GM18498 (cell line): ENCODE measurements at regions not wholly inside any gene's neighbourhood (a gene's known extent, or its start where the extent isn't known, plus 50 kb on each side); places are given as distances from the start of the nearest gene placed in this dataset.
"Not testable (repeated sequence)": the region's sequence is repeated elsewhere in the genome, so short reads cannot be mapped to it uniquely, and the experiment has no call there.

Experiments used
- ATAC-seq: cut with Tn5 transposase; IDR thresholded peaks from one replicate; pipeline ENCODE4 v1.9.1; 2021; ENCODE audit warnings: mild to moderate bottlenecking, moderate library complexity; ENCODE audit not compliant: unreplicated experiment

DNA sequence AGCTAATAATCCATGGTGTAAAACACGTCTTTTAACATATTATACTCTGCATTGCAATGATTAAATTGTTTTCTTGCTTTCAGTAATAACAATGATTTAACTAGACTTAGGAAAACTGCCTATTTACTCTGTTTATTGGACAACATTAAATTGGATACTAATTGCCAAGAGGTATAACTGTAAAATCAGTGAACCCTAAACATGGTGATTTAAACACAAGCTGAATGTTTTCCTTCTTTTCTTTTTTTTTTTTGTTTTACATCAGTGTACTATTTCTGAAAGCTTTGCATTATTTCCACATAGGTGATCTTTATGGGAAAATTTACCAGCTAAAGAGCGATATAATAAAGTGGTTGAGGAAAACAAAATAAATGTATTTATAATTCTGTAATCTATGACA, 276.7 kb downstream of the PCDH7 start:
- no peak for ATAC-seq

DNA sequence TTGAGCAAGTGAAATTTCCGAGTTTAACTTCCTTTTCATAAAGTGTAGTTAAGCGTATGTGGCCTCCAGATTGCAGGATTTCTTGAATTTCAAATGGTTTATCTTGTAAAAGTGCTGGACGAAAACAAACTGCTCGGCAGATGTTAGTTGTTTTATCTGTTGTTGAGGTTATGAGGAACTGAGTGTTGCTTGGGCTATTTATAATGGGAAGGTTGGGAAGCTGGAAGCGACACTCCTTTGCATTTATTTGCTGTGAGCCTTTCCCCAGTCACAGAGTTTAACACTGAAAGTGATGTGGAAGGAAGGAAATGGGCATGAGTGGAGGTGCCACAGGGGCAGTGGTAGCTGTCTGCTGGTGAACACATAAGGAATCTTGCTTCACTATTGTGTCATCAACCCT, 284.9 kb downstream of the PCDH7 start:
- no peak for ATAC-seq

DNA sequence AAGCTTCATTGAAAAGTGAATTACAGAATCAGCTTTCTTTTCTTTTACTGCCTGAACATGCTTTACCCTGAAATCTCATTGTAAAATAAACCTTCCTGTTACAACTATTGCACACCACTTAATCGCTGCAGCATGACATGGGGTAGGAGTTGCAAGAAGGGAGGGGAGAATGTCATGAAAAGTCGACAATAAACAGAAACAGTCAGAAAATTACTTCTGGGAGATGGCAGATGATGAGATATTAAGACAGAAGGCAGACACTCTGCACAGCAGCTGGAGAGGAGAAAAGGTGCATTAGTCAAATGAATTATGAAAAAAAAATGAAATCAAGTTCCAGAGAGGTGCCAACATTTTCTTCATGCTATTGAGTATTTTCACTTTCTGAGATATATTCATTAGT, 287.7 kb downstream of the PCDH7 start:
- ATAC-seq: no peak

DNA sequence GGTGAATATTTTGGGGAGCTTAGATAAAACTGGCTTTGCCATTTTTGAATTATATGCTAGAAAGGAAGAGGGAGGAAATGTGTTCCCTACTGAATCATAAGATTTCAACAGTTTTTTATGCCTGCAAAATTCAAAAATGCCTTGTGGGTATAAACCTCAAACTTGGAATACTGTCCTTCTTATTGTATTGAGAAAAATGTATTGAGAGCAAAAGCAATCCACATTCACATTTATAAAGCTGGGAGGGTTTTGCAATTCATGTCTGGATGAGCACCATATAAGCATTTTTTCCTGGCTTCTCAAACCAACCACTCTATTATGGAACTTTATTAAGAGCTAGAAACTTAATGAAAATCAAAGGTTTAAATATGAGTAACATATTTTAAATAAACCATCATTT, 289.8 kb downstream of the PCDH7 start:
- no peak for ATAC-seq

DNA sequence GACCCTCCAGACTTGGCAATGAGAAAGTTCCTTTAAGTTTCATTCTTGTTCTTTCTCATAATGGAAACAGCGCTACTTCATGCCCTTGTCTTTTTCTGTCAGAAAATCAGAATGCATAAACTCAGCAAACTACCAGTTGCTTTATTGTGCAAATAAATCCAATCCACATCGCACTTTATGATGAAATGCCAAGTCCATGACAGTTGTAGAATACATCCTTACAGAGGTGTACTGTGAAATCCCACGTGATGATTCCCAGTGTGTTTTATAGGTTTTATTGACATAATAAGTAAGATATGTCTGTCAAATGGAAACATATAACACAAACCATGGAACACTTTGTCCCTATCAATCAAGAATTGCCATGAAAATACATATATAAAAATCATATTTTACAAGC, 295.0 kb downstream of the PCDH7 start:
- no peak for ATAC-seq

DNA sequence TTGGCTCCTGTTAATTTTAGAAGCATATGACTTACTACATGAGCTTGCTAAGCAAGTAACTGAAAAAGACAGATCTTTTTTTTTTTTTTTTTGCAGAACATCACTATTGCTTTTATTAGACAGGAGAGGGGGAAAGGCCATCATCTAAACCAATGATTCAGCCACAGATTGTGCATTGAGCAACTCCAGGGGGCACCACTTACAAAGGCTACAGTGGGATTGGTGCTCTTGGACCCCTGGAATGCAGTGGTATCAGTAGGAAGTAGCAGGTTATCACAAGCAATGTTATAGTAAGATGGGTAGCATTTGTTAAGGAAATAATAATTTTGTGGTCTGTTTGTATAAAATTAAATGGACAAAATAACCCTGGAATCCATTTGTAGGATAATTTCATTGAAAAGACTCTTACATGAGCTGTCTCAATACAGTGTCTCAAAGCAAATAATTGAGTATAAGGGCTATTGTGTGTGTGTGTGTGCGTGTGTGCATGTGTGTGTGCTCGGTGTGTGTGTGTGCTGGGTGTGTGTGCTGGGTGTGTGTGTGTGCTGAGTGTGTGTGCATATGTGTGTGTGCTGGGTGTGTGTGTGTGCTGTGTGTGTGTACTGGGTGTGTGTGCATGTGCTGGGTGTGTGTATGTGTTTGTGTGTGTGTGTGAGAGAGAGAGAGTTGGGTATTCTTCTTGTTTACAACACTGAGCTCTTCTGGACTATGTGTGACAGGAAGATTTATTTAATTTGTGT, 296.3 kb downstream of the PCDH7 start:
- ATAC-seq: no peak

DNA sequence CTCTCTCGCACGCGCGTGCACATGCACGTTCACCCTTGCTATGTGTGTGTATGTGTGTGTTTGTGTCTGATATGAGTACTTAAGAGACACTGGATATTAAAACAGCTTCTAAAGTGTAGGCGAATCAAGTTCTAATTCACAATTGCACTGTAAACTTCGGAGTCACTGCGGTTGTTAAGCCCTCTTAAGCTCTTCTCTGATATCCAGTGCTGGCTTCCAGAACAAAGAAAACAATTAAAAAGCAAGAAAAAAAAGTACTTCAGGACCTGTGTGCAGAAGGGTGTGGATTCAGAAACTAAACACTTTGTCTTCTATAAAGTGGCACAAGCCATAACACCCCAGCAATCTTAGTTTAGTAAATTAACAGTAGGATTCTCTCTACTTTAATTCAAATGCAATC, 300.2 kb downstream of the PCDH7 start:
- no peak for ATAC-seq

DNA sequence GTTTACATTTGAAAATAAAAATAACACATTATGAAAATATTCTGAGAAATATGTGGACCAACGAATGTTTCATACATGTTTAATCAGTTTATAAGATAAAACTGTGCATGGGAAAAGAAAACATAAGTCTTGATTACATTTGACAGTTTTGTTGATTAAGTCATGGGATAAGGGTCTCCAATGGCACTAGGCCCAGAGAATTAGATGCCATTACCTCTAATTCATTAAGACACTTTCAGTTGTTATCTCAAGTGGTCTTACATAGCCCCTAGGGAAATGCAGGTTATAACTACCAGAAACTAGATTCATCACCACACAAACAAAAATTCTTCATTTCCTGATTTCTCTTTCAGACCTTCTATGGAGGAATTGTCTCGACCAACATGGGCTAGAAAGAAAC, 300.8 kb downstream of the PCDH7 start:
- ATAC-seq: no peak

DNA sequence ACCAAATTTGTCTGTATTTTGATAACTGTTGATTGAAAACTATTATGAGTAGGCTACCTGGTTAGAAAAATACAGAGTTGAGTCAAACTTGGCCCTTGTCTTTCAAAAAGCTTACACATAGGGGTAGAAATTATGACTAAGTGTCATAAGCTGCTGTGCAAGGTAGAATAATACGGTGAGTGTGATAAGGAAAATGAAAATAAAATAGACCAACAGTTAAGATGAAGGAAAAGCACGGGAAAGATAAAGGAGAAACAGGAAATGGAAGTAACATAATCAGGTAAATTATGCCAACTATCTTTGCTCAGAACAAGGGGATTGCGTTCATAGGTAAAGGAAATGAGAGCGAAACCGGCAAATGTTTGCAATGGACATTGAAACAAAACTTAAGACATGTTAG, 302.5 kb downstream of the PCDH7 start:
- ATAC-seq: no peak

DNA sequence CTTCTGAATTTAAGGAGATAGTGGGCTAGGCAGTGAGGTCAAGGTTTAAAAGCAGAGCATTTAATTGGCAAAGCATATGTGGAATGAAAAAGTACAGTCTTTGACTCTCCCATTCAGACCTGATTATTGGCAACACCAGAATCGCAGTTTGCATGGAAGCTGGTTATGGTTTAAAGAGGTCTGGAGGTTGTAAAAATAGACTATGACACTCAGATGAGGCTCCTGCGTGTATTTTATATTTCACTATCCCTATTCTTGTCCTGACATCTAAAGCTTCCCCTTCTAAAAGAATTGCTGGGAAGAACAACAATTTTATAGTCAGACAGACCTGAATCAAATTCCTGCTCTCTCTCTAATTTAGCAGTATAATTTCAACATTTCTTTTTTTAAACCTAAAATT, 302.9 kb downstream of the PCDH7 start:
- no peak for ATAC-seq

DNA sequence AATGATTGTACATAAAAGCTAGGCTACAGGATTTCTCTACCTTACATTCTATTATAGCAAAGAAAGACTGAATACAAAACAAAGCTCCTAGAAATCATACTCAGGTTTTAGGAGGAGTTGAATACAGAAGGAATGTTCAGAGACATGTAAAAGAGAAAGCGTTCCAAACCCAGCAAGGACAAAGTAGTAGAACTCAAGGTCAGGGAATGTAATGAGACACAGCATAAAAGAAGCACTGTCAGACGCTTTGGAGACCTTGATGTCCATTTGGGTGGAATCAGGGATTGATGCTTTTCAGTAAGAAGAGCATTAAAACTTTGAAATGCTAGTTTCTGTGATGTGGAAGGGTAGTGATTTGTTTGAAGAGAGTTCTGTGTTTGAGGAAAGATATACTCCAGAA, 303.6 kb downstream of the PCDH7 start:
- ATAC-seq: no peak

DNA sequence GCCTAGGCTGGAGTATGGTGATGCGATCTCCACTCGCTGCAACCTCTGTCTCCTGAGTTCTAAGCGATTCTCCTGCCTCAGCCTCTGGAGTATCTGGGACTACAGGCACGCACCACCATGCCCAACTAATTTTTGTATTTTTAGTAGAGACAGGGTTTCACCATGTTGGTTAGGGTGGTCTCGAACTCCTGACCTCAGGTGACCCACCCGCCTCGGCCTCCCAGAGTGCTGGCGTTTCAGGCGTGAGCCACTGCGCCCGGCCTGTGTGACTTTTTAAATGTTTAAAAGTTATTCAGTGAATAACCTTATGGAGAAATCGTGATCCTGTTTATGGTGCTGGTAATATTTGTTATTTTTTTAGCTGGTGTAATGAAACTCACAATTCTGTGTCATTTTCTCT, 304.6 kb downstream of the PCDH7 start:
- not testable (repeated sequence) for ATAC-seq

DNA sequence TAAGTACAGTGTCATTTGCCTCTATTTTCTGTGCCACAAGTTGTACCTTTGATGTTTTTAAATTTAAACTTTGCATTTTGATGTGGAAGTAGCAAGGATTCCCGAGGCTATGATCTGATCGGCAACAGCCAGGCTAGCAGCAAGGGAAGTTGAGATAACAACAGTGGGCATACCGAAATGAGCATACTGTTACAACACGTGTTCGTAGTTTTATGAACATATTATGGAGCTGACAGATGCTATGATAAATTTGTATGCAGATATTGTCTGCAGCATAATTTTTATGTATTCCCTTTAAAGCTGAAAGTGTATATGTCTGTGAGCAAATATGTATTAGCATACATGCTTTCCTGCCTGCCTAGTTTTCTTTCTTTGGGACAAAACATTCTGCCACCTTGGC, 306.1 kb downstream of the PCDH7 start:
- no peak for ATAC-seq

DNA sequence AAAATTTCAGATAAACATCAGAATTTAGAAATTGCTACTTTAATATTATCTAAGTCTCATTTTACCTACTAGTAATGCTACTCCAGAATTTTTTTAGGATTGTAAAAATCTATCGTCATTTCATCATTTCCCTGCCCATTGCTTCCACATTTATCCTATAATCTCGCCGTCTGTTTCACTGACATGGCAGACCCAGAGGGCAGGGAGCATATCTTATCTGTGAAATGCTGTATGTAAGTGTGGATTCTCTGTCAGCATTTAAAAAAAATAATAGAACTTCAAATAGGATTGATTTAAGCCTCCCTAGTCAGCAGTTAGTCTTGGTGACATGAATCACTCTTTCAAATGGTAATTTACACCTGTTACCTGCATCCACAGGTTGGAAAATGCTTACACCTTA, 314.4 kb downstream of the PCDH7 start:
- no peak for ATAC-seq

DNA sequence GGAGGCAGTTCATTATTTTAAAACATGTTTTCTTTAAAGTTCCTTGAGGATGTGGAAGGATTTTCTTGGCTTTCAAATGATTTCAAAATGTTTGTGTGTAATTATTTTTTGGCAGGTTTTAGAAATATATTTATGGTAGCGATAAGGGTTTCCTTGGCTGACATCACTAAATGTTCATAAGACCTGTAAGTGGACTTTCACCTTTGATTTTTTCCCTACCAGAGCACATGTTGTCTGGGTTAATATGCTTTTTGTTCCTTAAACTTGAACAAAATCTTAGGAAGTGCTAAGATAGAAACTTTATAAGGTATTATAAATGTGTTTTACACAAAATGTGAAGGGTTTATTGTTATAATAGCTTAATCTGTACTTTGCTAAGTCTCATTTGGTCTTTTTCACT, 315.6 kb downstream of the PCDH7 start:
- ATAC-seq: no peak

DNA sequence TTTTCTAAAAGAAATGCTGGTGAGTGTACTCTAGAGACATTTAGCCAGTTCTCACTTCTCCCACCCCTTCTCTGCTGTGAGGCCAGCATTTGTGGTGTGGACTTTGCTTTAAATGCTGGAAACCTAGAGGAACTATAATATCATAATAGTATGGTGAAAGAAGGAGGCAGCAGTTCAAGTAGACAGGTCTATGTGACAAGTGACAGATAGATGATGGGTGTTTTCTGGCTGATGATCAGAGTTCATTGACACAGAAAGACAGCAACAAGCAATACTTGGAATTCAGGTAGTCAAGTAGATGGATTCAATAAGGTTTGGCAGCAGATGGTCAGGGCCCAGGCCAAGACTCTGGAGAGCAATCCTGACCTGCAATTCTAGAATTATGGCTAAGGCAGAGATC, 317.5 kb downstream of the PCDH7 start:
- no peak for ATAC-seq

DNA sequence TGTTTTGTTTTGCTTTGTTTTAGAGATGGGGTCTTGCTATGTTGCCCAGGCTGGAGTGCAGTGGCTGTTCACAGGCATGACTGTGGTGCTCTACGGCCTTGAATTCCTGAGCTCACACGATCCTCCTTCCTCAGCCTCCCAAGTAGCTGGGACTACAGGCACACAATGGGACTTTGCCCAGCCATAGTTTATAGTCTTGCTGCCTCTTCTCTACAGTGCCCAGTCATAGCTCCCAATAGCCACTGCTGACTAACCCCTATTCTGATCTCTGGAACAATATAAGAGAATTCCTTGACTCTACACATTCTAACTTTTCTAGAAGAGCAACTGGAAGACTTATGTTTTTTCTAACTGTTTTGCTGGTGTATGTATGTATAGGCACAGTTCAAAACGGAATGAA, 319.2 kb downstream of the PCDH7 start:
- no peak for ATAC-seq

DNA sequence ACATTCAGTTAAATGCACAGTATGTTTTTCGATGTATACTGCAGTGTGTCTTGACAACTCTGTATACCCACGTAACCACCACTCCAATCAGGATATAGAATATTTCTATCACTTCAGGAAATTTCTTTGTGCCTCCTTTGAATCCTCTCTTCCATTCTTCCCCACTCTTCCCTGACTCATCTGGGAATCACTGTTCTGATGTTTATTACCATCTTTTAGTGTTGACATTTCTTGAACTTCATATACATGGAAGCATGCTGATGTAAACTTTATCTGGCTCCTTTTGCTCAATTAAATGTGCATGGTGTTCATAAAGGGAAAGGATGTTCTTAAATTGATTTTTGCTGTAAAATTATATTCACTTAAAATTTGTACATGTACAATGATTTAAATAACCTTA, 319.9 kb downstream of the PCDH7 start:
- no peak for ATAC-seq

DNA sequence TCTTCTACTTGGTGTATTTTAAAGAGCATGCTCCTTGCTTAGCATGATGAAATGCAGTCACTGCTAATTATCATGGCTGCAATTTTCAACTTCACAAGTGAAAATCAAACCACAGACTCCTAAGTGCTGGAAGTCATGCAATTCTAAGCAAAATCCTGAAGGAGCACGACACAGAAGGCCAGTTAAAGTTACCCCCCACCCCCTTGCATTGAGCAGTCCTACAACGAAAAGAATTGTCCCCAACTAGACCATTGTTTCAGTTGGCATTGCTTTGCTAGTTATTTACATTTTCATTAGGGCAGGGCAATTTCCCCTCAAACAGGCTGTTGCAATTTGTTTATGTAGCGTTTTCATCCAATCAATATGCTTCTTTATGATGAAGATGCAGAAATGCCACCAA, 321.2 kb downstream of the PCDH7 start:
- no peak for ATAC-seq

DNA sequence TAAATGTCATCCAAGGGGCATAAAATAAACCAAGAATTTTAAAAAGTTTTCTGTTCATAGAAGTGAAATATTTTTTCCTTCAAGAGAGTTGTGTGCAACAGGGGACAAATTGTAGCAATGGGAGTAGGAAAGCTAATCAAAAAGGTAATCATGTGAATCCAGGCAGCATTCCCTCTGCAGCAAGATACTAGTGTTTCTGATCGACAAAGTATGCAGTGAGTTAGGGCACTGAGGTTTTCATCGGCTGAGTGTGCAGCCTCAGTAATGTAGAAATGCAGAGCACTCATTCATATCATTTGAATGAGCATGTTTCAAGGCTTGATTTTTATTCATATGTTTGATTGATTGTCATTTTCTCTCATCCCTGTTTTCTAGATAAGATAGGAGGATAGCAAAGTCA, 321.7 kb downstream of the PCDH7 start:
- no peak for ATAC-seq

DNA sequence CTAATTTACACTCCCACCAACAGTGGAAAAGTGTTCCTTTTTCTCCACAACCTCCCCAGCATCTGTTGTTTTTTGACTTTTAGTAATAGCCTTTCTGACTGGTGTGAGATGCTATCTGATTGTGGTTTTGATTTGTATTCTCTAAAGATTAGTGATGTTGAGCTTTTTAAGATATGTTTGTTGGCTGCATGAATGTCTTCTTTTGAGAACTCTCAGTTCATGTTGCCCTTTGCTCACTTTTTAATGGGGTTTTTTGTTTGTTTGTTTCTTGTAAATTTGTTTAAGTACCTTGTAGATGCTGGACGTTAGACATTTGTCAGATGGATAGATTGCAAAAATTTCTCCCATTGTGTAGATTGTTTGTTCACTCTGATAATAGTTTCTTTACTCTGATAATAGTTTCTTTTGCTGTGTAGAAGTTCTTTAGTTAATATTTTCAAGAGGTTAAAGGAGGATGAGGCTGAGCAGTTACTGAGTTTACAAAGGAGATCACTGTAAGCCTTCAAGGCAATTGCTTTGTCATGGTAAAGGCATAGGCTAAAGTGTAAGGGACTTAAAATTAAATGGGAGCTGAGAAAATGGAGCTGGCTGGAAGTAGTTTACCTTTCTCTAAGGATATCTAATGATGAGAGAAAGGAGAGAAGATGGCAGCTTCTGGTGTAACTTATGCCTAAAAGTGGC, 323.4 kb downstream of the PCDH7 start:
- no peak for ATAC-seq

DNA sequence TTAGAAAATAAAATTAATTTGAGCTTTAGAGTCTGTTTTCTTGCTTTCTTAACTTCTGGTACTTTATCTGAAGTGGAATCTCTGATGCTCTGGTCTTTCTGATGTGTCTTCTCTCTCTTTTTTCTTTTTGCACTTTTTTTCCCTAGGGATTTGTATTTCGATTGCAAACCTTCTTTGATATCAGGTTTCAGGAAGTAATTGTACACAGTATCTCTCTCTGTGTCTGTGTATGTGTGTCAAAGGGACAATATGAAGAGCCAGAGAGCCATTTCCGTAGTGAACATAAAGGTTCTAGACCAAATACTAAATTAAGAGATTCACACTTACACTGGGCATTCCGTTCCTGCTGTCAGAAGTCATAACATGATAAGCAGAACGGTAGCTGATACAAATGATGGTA, 325.0 kb downstream of the PCDH7 start:
- no peak for ATAC-seq
